Progenitor cell of endocrine pancreas (in vitro differentiated cells): ENCODE measurements at regions not wholly inside any gene's neighbourhood (a gene's known extent, or its start where the extent isn't known, plus 50 kb on each side); places are given as distances from the start of the nearest gene placed in this dataset.

ENCODE experiments used
- DNase-seq: peaks from one replicate; pipeline ENCODE4 v3.0.0; 2021; ENCODE audit warnings: low spot score; ENCODE audit not compliant: unreplicated experiment
- H3K27ac Mint-ChIP-seq: 2 replicates; pipeline ENCODE4 v1.8.0; 2021; ENCODE audit warnings: mild to moderate bottlenecking, moderate library complexity, mixed read lengths
- H3K27me3 Mint-ChIP-seq: 2 replicates; pipeline ENCODE4 v1.8.0; 2021; ENCODE audit warnings: mixed read lengths
- H3K36me3 Mint-ChIP-seq: 2 replicates; pipeline ENCODE4 v1.8.0; 2022; ENCODE audit warnings: mixed read lengths; ENCODE audit not compliant: insufficient read depth
- H3K4me1 Mint-ChIP-seq: 2 replicates; pipeline ENCODE4 v1.8.0; 2021; ENCODE audit warnings: low read depth, mixed read lengths
- H3K4me3 Mint-ChIP-seq: 2 replicates; pipeline ENCODE4 v1.8.0; 2021; ENCODE audit warnings: low read depth, mild to moderate bottlenecking, moderate library complexity, mixed read lengths
- H3K9me3 Mint-ChIP-seq: 2 replicates; pipeline ENCODE4 v1.8.0; 2021; ENCODE audit warnings: low read depth, mixed read lengths
- TF ChIP-seq, protein P1 (sequence below): fragments of 200-600 bp; sonication (generic); IDR thresholded peaks from one replicate; pipeline ENCODE4 v1.5.0; 2021; ENCODE audit warnings: antibody characterized with exemption, mild to moderate bottlenecking; ENCODE audit not compliant: unreplicated experiment

DNA sequence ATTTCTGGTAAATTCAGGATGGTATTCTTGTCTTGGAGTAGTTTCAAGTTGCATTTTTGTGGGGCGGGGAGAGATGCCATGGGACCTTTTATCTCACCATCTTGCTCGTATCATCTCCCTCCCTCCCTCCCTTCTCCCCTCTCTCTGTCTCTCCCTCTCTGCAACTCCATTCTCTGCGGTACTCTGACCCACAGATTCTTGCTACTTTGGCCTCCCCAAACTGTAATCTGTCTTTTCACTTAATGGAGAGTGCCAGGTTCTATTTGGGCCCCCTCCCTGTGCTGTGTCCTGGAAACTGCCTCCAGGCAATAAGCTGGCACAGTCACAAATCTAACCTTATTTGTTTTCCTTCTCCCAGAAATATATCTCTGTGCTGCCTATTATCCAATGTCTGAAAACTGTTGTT lies 175.2 kb downstream of the PAWR start:
- no peaks in the 10 kb centered on the region for H3K4me1 Mint-ChIP-seq
- DNase-seq: no peak
- no peak overlapping the region for H3K4me3 Mint-ChIP-seq
- no peaks in the 10 kb centered on the region for H3K27me3 Mint-ChIP-seq
- no peaks in the 10 kb centered on the region for H3K36me3 Mint-ChIP-seq
- H3K9me3 Mint-ChIP-seq: no peaks in the 10 kb centered on the region
- H3K27ac Mint-ChIP-seq: peak overlapping the region; percentile 69
- TF ChIP-seq, protein P1, sequence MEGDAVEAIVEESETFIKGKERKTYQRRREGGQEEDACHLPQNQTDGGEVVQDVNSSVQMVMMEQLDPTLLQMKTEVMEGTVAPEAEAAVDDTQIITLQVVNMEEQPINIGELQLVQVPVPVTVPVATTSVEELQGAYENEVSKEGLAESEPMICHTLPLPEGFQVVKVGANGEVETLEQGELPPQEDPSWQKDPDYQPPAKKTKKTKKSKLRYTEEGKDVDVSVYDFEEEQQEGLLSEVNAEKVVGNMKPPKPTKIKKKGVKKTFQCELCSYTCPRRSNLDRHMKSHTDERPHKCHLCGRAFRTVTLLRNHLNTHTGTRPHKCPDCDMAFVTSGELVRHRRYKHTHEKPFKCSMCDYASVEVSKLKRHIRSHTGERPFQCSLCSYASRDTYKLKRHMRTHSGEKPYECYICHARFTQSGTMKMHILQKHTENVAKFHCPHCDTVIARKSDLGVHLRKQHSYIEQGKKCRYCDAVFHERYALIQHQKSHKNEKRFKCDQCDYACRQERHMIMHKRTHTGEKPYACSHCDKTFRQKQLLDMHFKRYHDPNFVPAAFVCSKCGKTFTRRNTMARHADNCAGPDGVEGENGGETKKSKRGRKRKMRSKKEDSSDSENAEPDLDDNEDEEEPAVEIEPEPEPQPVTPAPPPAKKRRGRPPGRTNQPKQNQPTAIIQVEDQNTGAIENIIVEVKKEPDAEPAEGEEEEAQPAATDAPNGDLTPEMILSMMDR: no peak

DNA sequence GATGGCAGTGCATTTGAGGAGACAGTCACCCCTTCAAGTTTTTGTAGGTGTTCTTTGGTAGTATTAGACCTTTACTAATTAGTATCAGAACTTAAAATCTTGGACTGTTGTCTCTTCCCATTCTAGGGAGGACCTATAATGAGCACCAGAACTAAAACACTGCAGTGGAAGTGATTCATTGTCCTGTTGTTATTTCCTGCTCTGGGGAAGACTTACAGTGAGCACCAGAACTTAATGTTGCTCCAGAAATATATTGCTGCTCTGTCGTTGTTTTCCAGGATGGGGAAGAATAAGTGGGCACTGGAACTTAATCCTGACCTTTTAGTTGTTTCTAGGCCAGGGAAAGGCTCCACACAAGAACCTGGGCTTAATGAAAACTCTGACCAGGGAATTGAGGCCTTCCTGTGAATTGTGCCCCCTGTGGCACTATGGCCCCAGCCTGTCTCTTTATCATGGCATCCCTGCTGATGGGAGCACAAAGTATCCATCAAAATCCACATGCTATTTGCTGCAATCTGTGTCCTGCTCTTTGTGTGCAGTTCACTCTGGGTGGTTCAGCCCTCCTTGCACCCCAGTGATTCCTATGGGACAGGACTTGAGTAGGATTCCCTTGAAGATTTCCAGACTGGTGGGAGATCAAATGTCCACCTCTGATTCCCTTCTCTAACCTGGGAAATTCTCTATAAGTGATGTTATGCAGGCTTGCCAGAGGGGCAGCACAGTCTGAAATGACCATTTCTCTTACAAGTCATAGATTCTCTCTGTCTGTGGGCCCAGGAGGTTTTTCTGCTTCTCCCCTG lies 175.8 kb downstream of the PAWR start:
- TF ChIP-seq, protein P1: no peak
- no peak for DNase-seq
- H3K4me1 Mint-ChIP-seq: no peaks in the 10 kb centered on the region
- H3K4me3 Mint-ChIP-seq: no peak overlapping the region
- no peaks in the 10 kb centered on the region for H3K27me3 Mint-ChIP-seq
- H3K36me3 Mint-ChIP-seq: no peaks in the 10 kb centered on the region
- no peaks in the 10 kb centered on the region for H3K9me3 Mint-ChIP-seq
- no peak overlapping the region for H3K27ac Mint-ChIP-seq

DNA sequence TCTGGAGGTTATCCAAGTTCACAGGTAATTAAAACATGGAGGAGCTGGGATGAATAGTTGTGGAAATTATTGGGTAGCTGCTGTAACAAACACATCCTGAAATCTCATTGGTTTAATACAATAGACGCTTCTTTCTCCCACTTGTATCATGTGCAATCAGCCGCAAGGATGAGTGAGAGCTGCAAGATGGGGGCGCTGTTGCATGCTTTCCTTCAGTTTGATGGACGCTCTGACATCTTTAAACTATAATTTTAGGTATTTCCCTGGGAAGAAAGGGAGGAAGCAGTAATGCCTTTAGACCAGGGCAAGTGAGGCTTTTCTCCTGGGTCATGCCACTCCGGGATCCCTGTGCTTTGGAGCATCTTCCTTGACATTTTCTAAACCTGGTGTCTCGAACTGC lies 178.7 kb downstream of the PAWR start:
- H3K27ac Mint-ChIP-seq: no peak overlapping the region
- no peak for DNase-seq

DNA sequence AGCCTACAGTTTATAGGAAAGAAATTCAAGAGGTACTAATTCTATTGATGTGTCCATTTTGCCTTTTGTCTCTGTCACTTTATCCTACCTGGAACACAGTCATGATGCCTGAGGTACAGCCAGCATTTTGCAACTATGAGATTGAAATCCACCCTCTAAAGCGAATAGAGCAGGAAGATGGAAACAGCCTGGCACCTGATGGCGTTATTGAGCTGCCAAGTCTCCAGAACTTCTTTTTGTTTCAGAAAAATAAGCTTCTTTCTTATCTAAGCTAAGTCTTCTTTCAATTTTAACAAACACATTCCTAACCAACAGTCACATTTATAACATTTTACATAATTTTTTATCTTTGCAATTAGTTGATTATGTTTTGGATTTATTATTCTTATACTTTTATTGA lies 182.1 kb downstream of the PAWR start:
- Mint-ChIP-seq H3K27ac (no peak overlapping the region), H3K4me1 (peaks cover 8% of the 10 kb centered on the region), H3K4me3 (no peak overlapping the region), H3K27me3 (no peaks in the 10 kb centered on the region), H3K9me3 (peaks cover 6% of the 10 kb centered on the region), H3K36me3 (no peaks in the 10 kb centered on the region)
- TF ChIP-seq, protein P1: no peak
- no peak for DNase-seq

More for the DNA sequence above, 178.7 kb downstream of the PAWR start:
- Mint-ChIP-seq H3K4me1 (no peaks in the 10 kb centered on the region), H3K9me3 (no peaks in the 10 kb centered on the region), H3K4me3 (no peak overlapping the region), H3K36me3 (no peaks in the 10 kb centered on the region), H3K27me3 (no peaks in the 10 kb centered on the region)
- TF ChIP-seq, protein P1: peak; percentile 18
